Choroid plexus epithelial cell (primary cell): ENCODE measurements at regions not wholly inside any gene's neighbourhood (a gene's known extent, or its start where the extent isn't known, plus 50 kb on each side); places are given as distances from the start of the nearest gene placed in this dataset.

Experiments
- DNase-seq: peaks from one replicate; pipeline ENCODE4 v3.0.0-alpha.2; 2010; ENCODE audit warnings: low read depth
- H3K4me3 ChIP-seq: 2 replicates; pipeline ENCODE4 v1.5.1; 2011; ENCODE audit warnings: low read depth, mild to moderate bottlenecking, control low read depth, low read length, moderate library complexity
- TF ChIP-seq, protein P1 (sequence below): conservative IDR thresholded peaks from 2 replicates; pipeline ENCODE4 v1.5.1; 2011; ENCODE audit warnings: low read depth, mild to moderate bottlenecking, control low read depth, inconsistent platforms, low read length, moderate library complexity

DNA sequence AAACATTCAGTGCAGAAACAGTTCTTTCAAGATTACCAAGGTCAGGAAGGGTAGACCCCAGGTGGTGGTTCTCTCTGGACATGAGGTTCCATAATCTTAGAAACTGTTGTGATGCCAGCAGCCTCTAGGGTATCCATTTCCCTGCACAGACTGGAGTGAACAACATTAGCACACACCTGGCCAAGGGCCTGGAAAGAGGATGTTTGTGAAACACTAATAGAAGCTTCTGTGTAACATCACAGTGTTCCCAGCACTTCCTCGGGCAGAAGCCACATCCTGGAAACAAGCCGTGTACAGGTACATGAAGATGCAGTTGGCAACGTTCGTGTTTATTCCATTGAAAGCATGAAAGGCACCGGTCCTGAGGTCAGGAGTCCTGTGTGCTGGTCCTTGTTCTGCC lies 598.2 kb upstream of the KLF4 start:
- no peak overlapping the region for H3K4me3 ChIP-seq
- TF ChIP-seq, protein P1, sequence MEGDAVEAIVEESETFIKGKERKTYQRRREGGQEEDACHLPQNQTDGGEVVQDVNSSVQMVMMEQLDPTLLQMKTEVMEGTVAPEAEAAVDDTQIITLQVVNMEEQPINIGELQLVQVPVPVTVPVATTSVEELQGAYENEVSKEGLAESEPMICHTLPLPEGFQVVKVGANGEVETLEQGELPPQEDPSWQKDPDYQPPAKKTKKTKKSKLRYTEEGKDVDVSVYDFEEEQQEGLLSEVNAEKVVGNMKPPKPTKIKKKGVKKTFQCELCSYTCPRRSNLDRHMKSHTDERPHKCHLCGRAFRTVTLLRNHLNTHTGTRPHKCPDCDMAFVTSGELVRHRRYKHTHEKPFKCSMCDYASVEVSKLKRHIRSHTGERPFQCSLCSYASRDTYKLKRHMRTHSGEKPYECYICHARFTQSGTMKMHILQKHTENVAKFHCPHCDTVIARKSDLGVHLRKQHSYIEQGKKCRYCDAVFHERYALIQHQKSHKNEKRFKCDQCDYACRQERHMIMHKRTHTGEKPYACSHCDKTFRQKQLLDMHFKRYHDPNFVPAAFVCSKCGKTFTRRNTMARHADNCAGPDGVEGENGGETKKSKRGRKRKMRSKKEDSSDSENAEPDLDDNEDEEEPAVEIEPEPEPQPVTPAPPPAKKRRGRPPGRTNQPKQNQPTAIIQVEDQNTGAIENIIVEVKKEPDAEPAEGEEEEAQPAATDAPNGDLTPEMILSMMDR, result no peak
- DNase-seq, result no peak

DNA sequence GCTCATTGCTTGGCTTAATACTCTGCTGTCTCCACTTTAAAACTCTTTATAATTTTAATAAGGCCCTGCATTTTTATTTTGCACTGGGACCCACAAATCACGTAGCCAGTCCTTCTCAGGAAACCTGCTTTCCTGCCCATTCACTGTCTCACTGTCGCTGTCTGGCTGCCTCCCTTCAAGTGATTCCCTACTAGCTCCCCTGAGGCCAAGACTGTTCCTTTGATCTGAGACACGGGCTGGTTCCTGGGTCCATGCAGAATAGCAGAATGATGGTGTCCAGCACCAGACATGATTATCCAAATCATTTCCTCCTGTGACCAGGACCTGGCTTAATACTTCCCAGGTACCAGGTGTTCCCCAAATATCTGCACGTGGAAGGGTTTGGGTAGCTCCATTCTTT lies 597.1 kb upstream of the KLF4 start:
- H3K4me3 ChIP-seq, result no peak overlapping the region
- no peak for DNase-seq
- TF ChIP-seq, protein P1, result no peak

DNA sequence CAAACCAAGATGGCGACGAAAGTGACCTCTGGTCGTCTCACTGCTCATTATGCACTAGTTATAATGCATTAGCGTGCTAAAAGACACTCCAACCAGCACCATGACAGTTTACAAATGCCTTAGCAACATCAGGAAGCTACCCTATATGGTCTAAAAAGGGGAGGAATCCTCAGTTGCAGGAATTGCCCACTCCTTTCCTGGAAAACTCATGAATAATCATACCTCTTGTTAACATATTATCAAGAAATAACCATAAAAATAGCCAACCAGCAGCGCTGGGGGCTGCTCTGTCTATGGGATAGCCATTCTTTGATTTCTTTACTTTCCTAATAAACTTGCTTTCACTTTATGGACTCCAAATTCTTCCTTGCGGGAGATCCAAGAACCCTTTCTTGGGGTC lies 595.7 kb upstream of the KLF4 start:
- DNase-seq, result no peak
- TF ChIP-seq, protein P1, result no peak
- H3K4me3 ChIP-seq, result no peak overlapping the region

DNA sequence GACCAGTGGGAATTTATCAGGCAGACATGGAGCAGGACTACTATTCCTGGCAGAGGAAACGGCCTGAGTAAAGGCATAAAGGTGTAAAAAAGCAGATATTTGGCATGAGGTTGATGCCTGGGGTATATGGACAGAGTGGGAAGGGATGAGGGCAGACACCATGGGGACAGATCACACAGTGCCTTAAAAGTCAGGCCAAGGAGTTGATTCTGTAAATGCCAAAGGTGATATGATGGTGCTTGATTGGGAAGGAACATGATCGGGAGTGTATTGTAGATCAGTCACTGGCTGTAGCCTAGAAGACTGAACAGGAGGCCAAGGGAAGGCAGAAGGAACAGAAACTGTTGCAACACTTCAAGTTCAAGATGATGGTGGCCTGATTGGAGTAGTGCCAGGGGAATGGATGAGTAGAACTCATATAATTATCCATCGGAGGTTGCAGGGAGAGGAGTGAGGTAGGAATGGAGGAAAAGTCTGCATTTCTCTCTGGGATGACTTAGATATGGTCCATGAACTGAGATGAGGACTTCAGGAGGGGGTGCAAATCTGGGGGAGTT lies 594.3 kb upstream of the KLF4 start:
- TF ChIP-seq, protein P1, result no peak
- no peak overlapping the region for H3K4me3 ChIP-seq
- no peak for DNase-seq

DNA sequence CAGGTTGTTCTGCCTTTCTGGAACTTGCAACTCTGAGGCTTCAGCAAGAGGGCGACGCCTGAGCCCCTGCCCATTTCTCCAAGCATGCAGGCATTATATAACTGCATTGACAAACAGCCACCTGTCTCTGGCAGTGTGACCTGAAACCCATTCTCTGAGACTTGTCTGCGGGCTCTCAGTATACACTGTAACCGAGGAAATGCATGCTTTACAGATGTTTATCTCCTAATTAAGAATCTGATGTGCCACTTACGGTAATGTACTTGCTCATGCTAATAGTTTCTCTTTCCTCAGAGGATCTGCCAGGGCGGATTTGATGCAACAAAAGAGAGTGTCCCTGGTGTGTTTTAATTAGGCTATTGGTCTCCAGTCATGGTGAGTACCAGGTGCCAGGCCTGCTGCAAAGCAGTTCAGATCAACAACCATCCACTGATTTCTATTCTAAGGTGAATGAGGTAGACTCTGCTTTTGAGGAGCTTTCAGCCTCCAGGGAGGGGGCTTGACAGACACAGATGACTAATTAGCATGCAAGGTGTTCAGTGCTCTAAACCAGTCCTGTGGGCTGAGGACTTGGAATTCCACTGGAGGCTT lies 593.7 kb upstream of the KLF4 start:
- no peak for DNase-seq
- TF ChIP-seq, protein P1, result no peak
- no peak overlapping the region for H3K4me3 ChIP-seq

DNA sequence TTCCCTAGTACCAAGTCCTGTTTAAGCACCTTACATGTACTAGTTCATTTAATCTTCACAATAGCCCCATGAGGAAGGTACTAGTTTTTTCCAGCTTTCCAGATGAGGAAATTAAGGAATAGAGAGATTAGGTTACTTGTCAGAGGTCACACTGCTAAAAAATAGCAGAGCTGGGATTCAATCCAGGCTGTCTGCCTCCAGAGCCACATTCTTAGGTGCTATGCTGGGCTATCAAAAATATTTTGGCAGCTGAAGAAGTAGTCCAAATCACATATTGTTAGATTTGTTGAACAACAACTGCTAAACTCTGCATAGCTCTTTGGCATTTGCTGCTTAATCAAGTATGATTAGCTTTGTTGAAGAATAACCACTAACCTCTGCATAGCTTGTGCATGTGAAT lies 591.5 kb upstream of the KLF4 start:
- no peak overlapping the region for H3K4me3 ChIP-seq
- DNase-seq, result no peak
- TF ChIP-seq, protein P1, result no peak

DNA sequence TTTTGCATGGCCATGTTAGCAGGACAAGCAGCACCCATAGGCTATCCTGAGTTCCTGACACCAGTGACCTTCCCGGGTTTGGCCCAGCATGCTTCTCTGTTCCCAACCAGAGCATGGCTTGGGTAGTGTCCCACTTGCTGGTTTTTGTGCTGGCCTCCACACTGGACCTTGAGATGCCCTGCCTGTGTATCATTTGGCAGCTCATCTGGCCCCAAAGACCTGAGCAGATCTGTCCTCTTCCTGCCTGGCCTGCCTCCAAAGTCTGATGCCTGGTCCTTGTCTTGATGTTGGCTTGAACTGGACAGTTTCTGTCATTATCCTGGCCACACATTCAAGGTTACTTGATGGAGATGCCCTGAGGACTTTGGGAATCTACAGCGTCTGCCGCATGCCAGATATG lies 590.7 kb upstream of the KLF4 start:
- no peak for DNase-seq
- TF ChIP-seq, protein P1, result no peak
- H3K4me3 ChIP-seq, result no peak overlapping the region
